Adrenal gland (tissue), 5 donors: ENCODE measurements at regions not wholly inside any gene's neighbourhood (a gene's known extent, or its start where the extent isn't known, plus 50 kb on each side); places are given as distances from the start of the nearest gene placed in this dataset.

ENCODE experiments used
- POLR2A ChIP-seq, 2 donors: fragments of 450-650 bp; IDR thresholded peaks; one replicate each; pipeline ENCODE4 v1.6.1; 2017; ENCODE audit warnings: antibody characterized with exemption in 2 of 2, mild to moderate bottlenecking in 2 of 2, moderate library complexity in 1 of 2
- TF ChIP-seq, protein P1 (sequence below), 6 experiments: fragments of 450-650 bp in 4 of 6; fragments of 200-600 bp in 2 of 6; sonication (generic) in 1 of 6; IDR thresholded peaks; 1 replicate in 5 of 6; 2 replicates in 1 of 6; pipeline versions ENCODE4 v1.5.1 to v1.8.0; 2016 to 2021; ENCODE audit warnings: antibody characterized with exemption in 6 of 6, mild to moderate bottlenecking in 2 of 6, moderate library complexity in 1 of 6
- donor health status: DM: no; HTN: no; CAD: no.

DNA sequence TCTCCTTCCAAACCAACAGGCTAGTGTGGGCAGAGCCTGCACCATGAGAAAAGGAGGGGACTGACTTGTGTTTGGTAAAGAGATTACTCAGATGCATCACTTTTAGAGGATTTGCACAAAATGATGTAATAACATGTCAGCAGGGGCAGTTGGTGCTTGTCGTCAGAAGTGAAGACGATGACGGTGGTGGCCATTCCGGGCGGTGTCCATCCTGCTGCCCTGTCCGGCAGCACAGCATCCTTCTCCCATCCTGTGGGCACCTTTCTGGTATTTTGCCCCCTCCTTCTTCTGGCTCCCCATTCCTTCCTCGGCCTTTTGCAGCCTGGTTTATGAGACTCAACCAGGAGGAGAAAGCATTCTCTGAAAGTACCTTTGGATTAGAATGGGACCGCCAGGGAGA, 160.1 kb downstream of the TEX29 start:
- TF ChIP-seq, protein P1, sequence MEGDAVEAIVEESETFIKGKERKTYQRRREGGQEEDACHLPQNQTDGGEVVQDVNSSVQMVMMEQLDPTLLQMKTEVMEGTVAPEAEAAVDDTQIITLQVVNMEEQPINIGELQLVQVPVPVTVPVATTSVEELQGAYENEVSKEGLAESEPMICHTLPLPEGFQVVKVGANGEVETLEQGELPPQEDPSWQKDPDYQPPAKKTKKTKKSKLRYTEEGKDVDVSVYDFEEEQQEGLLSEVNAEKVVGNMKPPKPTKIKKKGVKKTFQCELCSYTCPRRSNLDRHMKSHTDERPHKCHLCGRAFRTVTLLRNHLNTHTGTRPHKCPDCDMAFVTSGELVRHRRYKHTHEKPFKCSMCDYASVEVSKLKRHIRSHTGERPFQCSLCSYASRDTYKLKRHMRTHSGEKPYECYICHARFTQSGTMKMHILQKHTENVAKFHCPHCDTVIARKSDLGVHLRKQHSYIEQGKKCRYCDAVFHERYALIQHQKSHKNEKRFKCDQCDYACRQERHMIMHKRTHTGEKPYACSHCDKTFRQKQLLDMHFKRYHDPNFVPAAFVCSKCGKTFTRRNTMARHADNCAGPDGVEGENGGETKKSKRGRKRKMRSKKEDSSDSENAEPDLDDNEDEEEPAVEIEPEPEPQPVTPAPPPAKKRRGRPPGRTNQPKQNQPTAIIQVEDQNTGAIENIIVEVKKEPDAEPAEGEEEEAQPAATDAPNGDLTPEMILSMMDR (IDR thresholded peaks at IDR 0.05): no peak
- no peak for TF ChIP-seq POLR2A (IDR thresholded peaks at IDR 0.05)
